HG03025 (cell line): ENCODE measurements at regions not wholly inside any gene's neighbourhood (a gene's known extent, or its start where the extent isn't known, plus 50 kb on each side); places are given as distances from the start of the nearest gene placed in this dataset.
A peak's percentile ranks its signal among the peaks of the same experiment; 100 is the strongest.
"Not testable (repeated sequence)": the region's sequence is repeated elsewhere in the genome, so short reads cannot be mapped to it uniquely, and the experiment has no call there.

Experiments
- ATAC-seq: cut with Tn5 transposase; IDR thresholded peaks from one replicate; pipeline ENCODE4 v1.9.1; 2021; ENCODE audit warnings: mild to moderate bottlenecking, moderate library complexity; ENCODE audit not compliant: unreplicated experiment, low FRiP score

DNA sequence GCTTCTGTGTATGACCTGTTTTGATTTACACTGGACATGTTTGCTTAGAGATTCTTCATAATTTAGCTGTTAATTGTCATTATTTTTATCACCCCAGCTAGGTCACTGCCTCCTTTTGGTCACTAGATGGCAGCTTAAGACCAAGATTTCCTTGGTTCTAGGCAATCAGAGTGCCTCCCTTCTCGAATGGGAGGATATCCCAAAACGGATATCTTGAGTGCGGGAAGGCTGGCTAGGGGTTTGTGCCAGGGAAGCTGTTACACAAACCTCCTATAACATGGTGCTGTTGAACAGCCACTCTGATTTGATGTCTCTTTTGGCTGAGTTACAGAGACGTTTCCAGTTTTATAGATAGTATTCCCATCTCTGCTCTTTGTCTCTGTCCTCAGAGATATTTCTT is 283.5 kb downstream of the S1PR1 start:
- ATAC-seq, result peak; percentile 78

DNA sequence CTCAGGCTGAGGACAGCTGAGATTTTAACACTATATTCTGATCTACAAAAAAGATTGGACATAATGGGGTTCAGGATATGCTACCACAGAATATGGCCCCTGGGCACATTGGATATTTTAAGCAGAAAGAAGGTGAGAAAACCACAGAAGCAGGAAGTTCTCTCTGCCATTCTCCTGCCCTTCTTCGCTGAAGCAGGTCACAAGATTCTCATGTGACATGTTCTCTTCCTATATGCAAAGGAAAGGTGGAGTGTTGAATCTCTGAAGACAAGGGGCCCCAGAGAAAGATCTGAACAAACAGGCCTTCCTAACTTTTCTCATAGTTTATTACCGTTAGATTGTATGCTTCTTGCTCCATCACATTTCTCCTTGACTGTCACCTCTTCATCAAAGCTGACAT is 285.7 kb downstream of the S1PR1 start:
- ATAC-seq, result no peak

DNA sequence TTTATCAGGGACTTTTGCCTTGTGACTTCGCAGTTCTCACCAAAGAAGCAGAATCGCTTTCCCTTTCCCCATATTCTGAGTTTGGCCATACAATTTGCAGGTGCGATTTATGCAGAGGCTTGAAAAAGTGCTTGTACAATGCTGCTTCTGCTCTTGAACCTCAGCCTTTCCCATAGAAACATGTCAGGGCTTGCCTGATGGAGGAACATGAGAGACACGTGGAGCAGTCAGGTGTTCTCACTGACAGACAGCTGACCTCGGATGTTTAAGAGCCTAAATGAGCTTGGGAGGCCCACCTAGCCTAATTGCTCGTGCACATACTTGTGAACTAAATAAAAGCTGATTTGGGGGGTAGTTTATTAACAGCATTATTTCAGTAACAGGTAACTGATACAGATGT is 290.0 kb downstream of the S1PR1 start:
- no peak for ATAC-seq

DNA sequence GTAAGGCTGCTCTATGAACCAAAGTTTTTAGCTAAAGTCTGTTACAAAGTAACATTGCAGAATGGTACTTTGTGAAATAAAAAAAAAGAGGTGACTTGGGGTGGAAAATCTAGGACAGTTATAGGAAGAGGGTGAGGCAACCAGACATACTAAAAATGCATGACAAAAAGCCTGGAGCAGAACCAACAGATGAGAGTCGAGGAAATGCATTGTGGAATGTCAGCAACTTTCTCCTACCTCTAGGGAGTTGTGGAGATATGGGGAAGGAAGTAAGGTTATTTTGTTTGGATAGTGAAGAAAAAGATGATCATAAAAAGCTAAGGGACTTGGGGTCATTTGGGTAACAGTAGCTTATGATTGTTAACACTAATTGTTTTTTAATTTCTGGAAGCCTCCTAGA is 295.6 kb downstream of the S1PR1 start:
- no peak for ATAC-seq

DNA sequence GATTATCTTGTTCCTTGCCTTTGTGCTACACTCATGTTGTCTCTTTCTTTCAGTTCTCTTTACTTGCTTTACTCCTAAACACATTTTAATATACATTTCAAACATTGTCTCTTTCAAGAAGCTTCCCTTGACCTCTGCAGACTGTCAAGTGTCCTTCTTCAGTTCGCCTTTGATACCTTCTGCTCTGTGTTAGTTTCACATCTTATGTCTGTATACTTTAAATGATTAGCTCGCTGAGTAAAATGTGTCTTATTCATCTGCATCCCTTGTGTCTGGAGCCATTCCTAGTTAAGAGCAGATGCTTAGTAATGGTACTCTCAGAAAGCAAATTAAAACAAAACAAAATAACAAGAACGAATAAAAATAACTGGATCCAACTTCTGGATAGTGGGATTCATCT is 303.3 kb downstream of the S1PR1 start:
- ATAC-seq, result no peak

DNA sequence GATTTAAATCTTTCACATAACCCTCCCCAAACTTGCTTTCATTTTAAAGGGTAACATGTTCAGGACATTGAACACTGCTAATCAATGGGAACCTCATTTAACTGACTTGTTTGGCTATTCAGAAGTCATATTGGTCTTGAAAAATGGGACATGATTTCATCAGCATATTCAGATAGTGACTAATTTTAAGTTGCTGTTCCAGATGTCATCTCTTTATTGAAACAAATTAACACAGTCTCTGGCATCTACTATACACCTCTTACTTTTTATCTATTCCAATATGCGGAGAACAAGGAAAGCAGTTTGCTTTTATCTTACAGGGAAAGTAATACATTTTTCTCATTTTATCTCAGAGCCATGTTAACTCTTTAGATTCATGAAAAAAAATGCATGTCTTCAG is 310.1 kb downstream of the S1PR1 start:
- no peak for ATAC-seq

DNA sequence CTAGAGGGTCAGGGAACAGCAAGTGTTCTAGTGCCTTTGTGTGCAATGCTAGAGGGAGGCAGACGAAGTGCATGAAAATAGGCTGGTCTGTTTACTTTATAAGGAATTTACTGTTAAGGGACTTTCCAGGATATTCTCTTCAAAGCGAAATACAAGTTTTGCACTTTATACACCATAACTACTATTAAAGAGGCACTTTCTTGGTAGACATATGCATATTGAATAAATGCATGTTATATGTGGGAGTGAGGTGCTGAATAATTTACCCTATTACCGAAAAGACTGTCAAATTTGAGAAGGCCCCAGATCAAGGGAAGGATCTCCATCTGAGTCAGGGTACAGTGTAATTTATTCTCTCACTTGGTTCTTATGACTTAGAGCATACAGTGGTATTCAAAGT is 310.5 kb downstream of the S1PR1 start:
- no peak for ATAC-seq

DNA sequence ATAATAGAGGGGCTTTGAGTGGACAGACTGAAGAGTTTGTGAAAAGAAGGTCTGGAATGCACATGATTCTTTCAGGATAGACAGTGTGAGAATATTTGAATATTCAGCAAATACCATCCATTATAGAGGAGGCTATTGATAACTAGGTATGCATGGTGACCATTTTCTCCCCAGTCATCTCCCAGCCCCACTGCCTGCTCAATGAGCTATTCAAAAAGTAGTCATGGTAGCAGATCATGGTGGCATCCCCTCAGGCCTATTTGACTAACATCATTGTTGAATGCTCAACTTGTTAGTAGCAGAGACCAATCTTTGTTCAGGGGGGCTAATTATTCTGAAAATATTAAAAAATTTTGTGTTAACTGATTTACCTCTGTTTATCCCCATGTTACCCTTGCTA is 311.6 kb downstream of the S1PR1 start:
- no peak for ATAC-seq

DNA sequence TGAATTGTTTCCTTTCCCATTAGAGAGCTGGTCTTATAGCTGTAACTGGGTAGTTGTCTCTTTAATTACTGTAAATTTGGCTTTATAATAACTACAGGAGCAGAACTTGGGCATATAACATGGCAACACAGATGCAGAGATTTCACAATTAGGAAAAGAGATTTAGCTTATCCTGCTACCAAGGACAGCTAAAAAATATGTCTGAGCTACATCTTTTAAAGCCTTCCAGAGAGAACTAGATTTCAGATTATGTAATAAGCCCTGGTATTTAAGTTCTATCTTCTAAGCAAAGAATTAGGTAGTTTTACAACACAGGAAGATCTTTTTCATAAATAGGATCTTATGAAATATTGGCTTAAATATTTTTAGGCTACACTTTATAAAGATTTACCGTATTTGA is 313.8 kb downstream of the S1PR1 start:
- no peak for ATAC-seq

DNA sequence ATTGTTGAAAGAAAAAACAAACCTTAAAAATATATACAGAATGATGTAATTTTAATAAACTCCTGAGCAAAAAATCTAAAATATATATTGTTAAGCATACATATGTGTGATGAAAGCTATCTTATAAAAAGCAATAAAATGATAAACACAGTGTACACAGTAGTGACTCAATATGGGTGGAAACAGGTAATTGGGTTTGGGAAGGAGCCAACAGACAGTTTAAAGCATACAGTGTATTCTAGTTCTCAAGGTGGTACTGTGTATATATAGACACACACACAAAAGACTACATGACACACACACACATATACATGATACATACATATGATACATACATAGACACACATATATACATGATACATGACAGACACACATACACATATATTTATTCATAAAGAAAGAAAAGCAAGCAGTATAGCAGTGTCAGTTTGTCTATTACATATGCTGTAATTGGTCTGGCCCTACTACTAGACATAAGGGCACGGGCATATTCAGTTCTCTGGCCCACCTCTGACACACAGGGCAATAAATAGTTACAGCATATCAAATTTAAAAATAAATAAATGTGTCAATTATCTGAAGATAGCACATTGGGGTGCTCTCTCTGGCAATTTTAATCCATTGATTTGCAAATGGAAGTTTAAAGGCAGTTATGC is 330.2 kb downstream of the S1PR1 start:
- no peak for ATAC-seq

DNA sequence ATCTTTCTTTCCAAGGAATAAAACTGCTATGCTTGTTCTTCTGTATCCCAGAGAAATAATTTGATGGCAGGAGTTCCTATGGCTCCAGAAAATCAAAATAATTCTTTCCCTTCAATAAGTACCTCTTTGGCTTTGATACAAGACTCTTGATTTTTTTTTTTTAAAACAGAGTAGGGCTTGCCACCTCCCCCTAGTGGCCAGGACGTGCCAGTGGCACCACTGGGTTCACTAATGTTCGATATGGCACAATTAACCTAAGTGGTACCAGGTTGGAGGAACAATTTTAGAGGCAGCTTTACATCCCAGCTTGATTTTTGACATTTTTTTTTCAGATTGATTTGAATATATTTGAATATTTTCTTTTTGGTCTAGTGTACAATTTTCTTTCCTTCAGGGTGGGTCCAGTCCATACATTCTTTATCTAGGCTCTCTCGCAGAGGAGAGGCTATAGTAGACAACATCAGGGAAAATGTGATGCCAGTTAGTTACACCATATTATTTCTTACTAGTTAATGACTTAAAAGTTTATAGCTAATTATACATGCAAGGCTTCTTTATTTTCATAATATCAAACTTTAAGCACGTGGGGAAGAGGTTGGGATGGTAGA is 330.9 kb downstream of the S1PR1 start:
- peak; percentile 87 for ATAC-seq

DNA sequence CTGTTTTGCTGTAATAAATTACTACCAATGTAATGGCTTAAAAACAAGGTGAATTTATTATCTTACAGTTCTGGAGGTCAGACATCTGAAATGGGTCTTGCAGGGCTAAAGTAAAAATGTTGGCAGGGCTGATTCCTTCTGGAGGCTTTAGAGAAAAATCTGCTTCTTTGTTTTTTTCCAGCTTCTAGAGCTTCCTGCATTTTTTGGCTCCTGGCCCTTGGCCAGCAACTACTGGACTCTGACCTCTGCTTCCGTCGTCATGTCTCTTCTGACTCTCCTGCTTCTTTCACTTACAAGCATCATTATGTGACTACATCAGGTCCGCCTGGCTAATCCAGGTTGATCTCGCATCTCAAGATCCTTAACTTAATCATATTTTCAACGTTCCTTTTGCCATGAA is 350.9 kb downstream of the S1PR1 start:
- no peak for ATAC-seq

DNA sequence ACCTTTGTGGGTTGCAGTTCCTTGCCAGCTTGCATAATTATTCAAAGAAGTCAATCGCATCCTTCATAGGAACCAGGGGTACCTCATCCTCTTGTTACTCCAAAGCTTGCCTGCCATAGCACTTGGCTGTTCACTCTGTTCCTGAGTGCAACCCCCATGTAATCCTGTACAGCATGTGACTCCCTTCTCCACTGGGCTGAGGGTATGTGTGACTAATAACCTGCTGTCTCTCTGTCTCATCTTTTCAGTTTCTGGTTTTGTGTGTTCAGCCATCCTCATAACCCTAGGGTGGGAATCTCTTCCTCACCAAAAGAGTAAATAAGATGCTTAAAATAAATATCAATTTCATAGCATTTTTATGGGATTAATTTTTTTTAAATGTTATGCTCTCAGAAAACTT is 351.9 kb downstream of the S1PR1 start:
- ATAC-seq, result no peak

DNA sequence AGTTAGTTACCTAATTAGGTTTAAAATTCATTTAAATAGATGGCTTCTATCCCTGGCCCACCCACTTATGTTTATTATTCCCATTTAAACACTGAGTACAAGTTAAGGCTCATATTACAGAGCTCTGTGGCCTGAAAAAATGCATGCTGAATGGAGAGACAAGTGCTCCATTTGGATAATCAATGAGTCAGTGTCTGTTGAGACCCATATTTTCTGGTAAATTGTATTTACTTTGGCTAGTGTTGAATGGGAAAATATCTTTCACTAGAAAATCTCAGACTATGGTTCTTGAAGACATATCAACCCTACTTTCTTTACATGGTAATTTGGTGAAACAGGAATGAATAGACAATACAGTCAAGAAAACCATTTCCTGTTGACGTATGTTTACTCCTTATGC is 356.0 kb downstream of the S1PR1 start:
- ATAC-seq, result no peak

DNA sequence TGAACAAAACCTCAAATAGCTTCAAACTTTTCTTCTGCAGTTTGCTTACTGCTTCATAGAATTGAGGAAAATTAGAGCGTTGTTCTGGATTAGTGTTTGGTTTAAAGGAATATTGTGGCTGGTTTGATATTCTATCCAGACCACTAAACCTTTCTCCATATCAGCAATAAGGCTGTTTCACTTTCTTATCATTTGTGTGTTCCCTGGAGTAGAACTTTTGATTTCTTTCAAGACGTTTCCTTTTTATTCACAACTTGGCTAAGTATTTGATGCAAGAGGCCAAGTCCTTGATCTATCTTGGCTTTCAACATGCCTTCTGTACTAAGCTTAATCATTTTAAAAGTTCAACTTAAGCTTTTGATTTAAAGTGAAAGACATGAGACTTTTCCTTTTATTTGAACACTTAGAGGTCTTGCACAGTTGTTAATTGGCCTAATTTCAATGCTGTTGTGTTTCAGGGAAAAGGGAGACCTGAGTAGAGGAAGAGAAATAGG is 359.1 kb downstream of the S1PR1 start:
- no peak for ATAC-seq

DNA sequence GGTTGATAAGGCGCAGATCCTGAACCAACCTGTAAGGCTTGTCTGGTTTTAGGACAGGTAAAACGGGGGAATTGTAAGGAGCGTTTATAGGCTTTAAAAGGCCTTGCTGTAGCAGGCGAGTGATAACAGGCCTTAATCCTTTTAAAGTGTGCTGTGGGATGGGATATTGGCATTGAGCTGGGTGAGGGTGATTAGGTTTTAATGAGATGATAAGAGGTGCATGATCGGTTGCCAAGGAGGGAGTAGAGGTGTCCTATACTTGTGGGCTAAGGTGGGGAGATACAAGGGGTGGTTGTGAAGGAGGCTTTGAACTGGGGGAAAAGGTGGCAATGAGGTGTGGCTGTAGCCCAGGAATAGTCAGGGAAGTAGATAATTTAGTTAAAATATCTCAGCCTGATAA is 363.8 kb downstream of the S1PR1 start:
- ATAC-seq, result not testable (repeated sequence)

DNA sequence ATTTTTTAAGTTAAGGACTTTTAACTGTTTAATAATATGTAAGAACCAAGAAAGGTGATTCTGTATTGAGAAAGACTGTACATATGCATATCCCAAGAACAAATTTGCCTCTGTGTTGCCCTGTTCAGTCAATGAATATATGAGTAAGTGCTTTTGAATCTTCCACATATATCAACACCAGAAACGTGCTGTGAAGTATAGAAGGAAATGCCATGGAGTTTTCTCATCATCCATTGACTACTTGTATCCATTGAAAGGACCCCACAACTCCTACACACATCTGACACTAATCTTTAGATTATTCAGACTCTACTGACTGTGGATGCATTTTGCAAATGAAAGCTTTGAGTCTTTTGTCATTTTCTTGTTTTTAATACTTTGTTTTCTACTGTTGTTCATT is 366.9 kb downstream of the S1PR1 start:
- ATAC-seq, result no peak

DNA sequence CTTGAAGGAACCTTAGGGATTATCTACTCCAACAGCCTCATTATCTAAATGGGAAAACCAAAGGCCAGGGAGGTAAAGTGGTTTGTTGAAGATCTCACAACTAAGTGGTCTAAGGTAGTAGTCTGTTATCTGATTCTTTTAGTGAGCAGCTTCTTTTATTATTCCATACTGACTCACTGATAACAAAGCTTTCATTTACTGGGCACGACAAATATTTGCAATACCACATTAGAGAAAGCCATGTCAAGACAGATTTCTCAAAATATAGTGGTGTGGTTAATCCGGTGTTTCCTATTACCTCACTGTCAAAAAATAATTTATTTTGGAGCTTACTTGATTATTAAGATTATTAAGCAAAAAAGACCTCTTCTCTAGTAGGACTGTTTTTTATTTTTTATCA is 369.1 kb downstream of the S1PR1 start:
- ATAC-seq, result no peak

DNA sequence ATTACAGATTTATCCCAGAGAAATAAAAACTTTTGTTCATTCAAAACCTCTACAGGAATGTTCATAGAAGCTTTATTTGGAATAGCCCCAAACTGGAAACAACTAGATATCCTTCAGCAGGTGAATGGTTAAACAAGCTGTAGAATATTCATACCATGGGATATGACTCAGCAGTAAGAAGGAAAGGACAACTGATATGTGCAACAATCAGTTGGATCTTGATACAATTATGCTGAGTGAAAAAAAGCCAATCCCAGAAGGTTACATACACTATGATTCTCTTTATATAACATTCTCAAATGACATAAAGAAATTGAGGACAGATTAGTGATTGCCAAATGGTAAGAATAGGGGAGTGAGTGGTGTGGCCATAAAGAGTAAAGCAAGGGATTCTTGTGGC is 376.7 kb downstream of the S1PR1 start:
- ATAC-seq, result no peak

DNA sequence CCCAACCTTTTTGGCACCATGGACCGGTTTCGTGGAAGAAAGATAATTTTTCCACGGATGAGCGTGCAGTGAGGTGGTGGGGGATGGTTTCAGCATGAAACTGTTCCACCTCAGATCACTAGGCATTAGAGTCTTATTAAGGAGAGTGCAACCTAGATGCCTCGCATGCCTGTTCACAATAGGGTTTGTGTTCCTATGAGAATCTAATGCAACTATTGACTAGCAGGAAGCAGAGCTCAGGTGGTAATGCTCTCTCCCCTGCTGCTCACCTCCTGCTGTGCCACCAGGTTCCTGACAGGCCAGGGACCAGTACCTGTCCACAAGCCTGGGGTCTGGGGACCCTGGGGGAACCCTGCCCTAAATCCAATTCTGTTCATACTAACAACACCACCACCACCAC is 377.8 kb downstream of the OLFM3 start:
- no peak for ATAC-seq

DNA sequence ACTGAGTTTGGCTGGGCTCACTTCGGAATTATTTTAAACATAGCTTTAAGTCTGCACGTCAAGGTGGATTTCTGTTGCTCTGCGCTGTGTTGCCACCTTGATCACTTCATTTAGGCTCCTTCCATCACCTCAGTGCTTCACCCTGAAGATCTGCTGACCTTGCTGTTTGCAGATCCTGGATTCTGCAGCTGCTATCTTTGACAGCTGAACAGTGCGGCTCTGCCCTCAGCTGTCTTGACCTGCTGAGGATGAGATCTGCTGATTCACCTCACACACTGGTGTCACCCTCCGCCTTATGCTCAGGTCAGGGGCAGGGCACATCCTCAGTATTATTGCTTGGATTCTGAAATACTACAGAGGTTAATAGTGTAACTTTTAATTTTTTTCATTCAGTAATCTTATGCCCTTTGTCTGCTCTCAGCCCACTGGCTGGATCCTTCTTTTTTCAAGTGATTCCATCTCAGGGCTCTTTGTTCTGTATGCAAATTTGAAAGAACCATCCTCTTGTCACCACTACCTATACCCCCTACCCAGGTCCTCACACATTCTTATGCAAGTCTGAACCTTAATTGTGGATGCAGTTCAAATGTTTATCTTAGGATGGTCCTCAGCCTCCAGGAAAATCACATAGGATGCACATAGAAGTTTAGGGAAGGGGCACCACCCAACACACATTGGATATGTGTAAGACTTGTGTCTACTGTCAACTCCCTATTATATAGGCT is 364.0 kb downstream of the OLFM3 start:
- no peak for ATAC-seq

DNA sequence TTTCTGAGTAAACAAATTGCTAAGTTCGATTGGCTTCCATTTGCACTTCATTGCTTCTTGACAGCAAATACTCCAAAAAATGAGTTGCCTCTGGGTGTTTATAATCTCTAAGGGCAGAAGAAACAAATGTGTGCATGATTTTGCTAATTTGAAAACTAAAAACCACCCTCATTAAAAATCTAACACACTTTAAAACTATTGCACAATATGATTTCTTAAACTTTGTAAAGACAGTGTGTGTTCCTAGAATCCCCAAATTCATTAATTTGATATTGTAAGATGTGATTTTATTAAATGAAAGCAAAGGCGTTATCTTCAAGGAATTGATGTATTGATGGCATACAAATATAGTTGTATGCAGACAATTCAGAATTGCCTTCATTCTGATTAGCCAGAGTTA is 350.9 kb downstream of the OLFM3 start:
- no peak for ATAC-seq
